OCI-LY1 (cell line): ENCODE measurements at regions not wholly inside any gene's neighbourhood (a gene's known extent, or its start where the extent isn't known, plus 50 kb on each side); places are given as distances from the start of the nearest gene placed in this dataset.

Experiments used
- H2AFZ ChIP-seq: fragments of 200-600 bp; sonication (generic), shearing (Covaris generic); 2 replicates; pipeline ENCODE4 v1.6.0; 2014; ENCODE audit warnings: antibody characterized with exemption, mild to moderate bottlenecking, low read length
- H3F3A ChIP-seq: fragments of 200-600 bp; sonication (generic), shearing (Covaris generic); 2 replicates; pipeline ENCODE4 v1.6.0; 2014; ENCODE audit warnings: mild to moderate bottlenecking, antibody characterized with exemption, low read length, moderate library complexity; ENCODE audit not compliant: insufficient read depth
- H3K27ac ChIP-seq: fragments of 200-600 bp; sonication (generic); 2 replicates; pipeline ENCODE4 v1.5.1; 2014; ENCODE audit warnings: low read length, mixed run types, mild to moderate bottlenecking, low read depth; ENCODE audit not compliant: poor library complexity, severe bottlenecking
- H3K27me3 ChIP-seq: fragments of 200-600 bp; sonication (generic); 2 replicates; pipeline ENCODE4 v1.6.0; 2014; ENCODE audit warnings: antibody characterized with exemption, mild to moderate bottlenecking, low read length, moderate library complexity; ENCODE audit not compliant: insufficient read depth
- H3K36me3 ChIP-seq: fragments of 200-600 bp; sonication (generic); 2 replicates; pipeline ENCODE4 v1.6.1; 2014; ENCODE audit warnings: mild to moderate bottlenecking, antibody characterized with exemption, low read length, moderate library complexity, mixed read lengths; ENCODE audit not compliant: insufficient read depth
- H3K4me1 ChIP-seq: fragments of 200-600 bp; sonication (generic); 2 replicates; pipeline ENCODE4 v1.5.1; 2014; ENCODE audit warnings: mild to moderate bottlenecking, low read length, moderate library complexity; ENCODE audit not compliant: insufficient read depth, severe bottlenecking
- H3K4me2 ChIP-seq: fragments of 200-600 bp; sonication (generic), shearing (Covaris generic); 2 replicates; pipeline ENCODE4 v1.6.1; 2014; ENCODE audit warnings: low read length
- H3K4me3 ChIP-seq: fragments of 200-600 bp; sonication (generic); 2 replicates; pipeline ENCODE4 v1.5.1; 2014; ENCODE audit warnings: low read length, low read depth, mild to moderate bottlenecking, mixed read lengths; ENCODE audit not compliant: poor library complexity, severe bottlenecking
- H3K79me2 ChIP-seq: fragments of 200-600 bp; shearing (Covaris generic); 2 replicates; pipeline ENCODE4 v1.6.1; 2016; ENCODE audit warnings: mixed run types, low read length, mixed read lengths; ENCODE audit not compliant: insufficient read depth
- H3K9ac ChIP-seq: fragments of 200-600 bp; sonication (generic), shearing (Covaris generic); 2 replicates; pipeline ENCODE4 v1.6.1; 2014; ENCODE audit warnings: mild to moderate bottlenecking, low read length, mixed read lengths
- H3K9me2 ChIP-seq: fragments of 200-600 bp; sonication (generic), shearing (Covaris generic); 2 replicates; pipeline ENCODE4 v1.6.1; 2014; ENCODE audit warnings: low read depth, mild to moderate bottlenecking, low read length, mixed read lengths
- H3K9me3 ChIP-seq: fragments of 200-600 bp; shearing (Covaris generic); 2 replicates; pipeline ENCODE4 v1.6.1; 2014; ENCODE audit warnings: low read length, mixed read lengths
- H4K20me1 ChIP-seq: fragments of 200-600 bp; sonication (generic), shearing (Covaris generic); 2 replicates; pipeline ENCODE4 v1.6.0; 2016; ENCODE audit warnings: mild to moderate bottlenecking, low read length; ENCODE audit not compliant: insufficient read depth
- EZH2 ChIP-seq: fragments of 200-600 bp; sonication (generic), shearing (Covaris generic); IDR thresholded peaks from 2 replicates; pipeline ENCODE4 v1.8.0; 2017; ENCODE audit warnings: borderline replicate concordance, mixed run types, mild to moderate bottlenecking, antibody characterized with exemption, low read length, moderate library complexity, mixed read lengths
- TF ChIP-seq, protein P1 (sequence below): fragments of 200-600 bp; sonication (generic), shearing (Covaris generic); IDR thresholded peaks from 2 replicates; pipeline ENCODE4 v1.5.1; 2017; ENCODE audit warnings: mild to moderate bottlenecking, antibody characterized with exemption, low read length, moderate library complexity, mixed read lengths

DNA sequence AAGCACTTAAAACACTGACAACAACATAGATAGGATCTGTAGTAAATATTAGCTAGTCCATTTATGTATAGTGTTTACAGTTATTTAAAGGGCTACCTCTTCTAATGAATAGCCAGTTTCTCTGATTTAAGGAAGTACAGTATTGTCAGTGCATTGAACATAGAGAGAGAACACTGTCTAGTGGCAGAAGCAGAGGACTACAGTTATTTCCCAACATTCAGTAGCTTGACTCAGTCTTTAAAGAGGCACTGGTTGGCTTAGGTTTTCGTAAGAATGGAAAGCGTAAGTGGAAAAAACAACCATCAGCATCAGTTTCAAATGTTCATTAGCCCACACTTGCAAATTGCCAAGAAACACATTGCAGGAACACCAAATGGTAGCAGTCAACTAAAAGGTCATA, 125.0 kb upstream of the HMGA2 start:
- H3K4me3 ChIP-seq, result no peak overlapping the region
- H3K9ac ChIP-seq, result no peak overlapping the region
- no peaks in the 10 kb centered on the region for H3F3A ChIP-seq
- no peak overlapping the region for H3K27ac ChIP-seq
- no peak overlapping the region for H3K4me2 ChIP-seq
- H2AFZ ChIP-seq, result no peak overlapping the region
- no peaks in the 10 kb centered on the region for H3K36me3 ChIP-seq
- no peaks in the 10 kb centered on the region for H3K4me1 ChIP-seq
- TF ChIP-seq, protein P1, sequence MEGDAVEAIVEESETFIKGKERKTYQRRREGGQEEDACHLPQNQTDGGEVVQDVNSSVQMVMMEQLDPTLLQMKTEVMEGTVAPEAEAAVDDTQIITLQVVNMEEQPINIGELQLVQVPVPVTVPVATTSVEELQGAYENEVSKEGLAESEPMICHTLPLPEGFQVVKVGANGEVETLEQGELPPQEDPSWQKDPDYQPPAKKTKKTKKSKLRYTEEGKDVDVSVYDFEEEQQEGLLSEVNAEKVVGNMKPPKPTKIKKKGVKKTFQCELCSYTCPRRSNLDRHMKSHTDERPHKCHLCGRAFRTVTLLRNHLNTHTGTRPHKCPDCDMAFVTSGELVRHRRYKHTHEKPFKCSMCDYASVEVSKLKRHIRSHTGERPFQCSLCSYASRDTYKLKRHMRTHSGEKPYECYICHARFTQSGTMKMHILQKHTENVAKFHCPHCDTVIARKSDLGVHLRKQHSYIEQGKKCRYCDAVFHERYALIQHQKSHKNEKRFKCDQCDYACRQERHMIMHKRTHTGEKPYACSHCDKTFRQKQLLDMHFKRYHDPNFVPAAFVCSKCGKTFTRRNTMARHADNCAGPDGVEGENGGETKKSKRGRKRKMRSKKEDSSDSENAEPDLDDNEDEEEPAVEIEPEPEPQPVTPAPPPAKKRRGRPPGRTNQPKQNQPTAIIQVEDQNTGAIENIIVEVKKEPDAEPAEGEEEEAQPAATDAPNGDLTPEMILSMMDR, result no peak
- TF ChIP-seq EZH2, result no peak
- no peaks in the 10 kb centered on the region for H3K9me2 ChIP-seq
- no peaks in the 10 kb centered on the region for H3K79me2 ChIP-seq
- no peaks in the 10 kb centered on the region for H3K9me3 ChIP-seq
- no peaks in the 10 kb centered on the region for H4K20me1 ChIP-seq
- H3K27me3 ChIP-seq, result no peaks in the 10 kb centered on the region

DNA sequence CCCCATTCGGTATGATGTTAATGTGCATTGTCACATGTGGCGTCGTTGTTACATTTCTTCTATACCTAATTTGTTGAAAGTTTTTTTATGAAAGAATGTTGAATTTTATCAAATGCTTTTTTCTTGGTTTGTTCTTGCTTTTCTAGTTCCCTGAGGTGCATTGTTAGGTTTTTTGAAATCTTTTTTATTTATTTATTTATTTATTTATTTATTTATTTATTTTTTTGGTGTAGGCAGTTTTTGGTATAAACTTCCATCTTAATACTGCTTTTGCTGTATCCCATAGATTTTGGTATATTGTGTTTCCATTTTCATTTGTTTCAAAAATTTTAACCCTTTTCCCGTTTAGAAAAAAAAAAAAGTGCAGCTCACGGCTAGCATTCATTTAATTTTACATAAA, 121.1 kb upstream of the HMGA2 start:
- Histone ChIP-seq H4K20me1 (no peaks in the 10 kb centered on the region), H2AFZ (no peak overlapping the region)

DNA sequence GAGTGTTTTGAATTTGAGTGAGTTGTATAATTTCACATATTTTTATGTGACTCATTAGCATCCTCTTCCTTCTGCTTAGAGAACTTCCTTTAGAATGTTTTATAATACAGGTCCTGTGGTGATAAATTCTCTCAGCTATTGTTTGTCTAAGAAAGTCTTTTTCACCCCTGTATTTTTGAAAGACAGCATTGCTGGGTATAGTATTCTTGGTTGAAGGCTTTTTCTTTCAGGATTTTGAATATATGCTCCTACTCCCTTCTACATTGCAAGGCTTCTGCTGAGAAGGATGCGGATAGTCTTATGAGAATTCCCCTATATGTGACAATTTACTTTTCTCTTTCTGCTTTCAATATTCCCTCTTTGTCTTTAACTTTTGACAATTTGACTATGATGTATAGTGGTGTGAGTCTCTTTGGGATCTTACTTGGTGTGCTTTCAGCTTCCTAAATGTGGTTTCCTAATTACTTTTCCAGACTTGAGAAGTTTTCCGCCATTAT, 118.9 kb upstream of the HMGA2 start:
- Histone ChIP-seq H3K27ac (no peak overlapping the region), H3K9me3 (no peaks in the 10 kb centered on the region), H3K36me3 (no peaks in the 10 kb centered on the region), H3K4me3 (no peak overlapping the region), H3K9ac (no peak overlapping the region), H3K4me1 (no peaks in the 10 kb centered on the region), H3K79me2 (no peaks in the 10 kb centered on the region), H4K20me1 (no peaks in the 10 kb centered on the region), H3F3A (no peaks in the 10 kb centered on the region), H3K27me3 (no peaks in the 10 kb centered on the region), H3K4me2 (no peak overlapping the region), H3K9me2 (no peaks in the 10 kb centered on the region), H2AFZ (no peak overlapping the region)
- no peak for TF ChIP-seq EZH2
- TF ChIP-seq, protein P1, result no peak

More for the DNA sequence above, 121.1 kb upstream of the HMGA2 start:
- Histone ChIP-seq H3K27me3 (no peaks in the 10 kb centered on the region), H3K9me3 (no peaks in the 10 kb centered on the region), H3K27ac (no peak overlapping the region), H3K4me1 (no peaks in the 10 kb centered on the region), H3K4me3 (no peak overlapping the region), H3F3A (no peaks in the 10 kb centered on the region), H3K4me2 (no peak overlapping the region), H3K9ac (no peak overlapping the region), H3K9me2 (no peaks in the 10 kb centered on the region), H3K36me3 (no peaks in the 10 kb centered on the region), H3K79me2 (no peaks in the 10 kb centered on the region)
- TF ChIP-seq, protein P1, result no peak
- TF ChIP-seq EZH2, result no peak
